HCEC 1CT (cell line): ENCODE measurements at regions not wholly inside any gene's neighbourhood (a gene's known extent, or its start where the extent isn't known, plus 50 kb on each side); places are given as distances from the start of the nearest gene placed in this dataset.

ENCODE experiments used
- DNase-seq: peaks from one replicate; pipeline ENCODE4 v3.0.0-alpha.2; 2017

GRCh38 chr4:175450446-175450845 is 361.6 kb downstream of the GPM6A start:
- no peak for DNase-seq

- no peak for DNase-seq
These were observed 360.7 kb downstream of the GPM6A start for GRCh38 chr4:175451238-175451965.

DNA sequence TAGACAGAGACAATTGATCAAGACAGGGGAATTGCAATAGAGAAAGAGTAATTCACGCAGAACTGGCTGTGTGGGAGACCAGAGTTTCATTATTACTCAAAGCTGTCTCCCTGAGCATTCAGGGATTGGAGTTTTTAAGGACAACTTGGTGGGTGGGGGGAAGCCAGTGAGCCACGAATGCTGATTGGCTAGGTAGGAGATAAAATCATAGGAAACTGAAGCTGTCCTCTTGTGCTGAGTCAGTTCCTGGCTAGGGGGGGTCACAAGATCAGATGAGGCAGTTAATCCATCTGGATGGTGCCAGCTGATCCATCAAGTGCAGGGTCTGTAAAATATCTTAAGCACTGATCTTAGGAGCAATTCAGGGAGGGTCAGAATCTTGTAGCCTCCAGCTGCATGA is 358.6 kb downstream of the GPM6A start:
- peak; percentile 11 for DNase-seq

- DNase-seq: no peak
These were observed 355.9 kb downstream of the GPM6A start for GRCh38 chr4:175456131-175456530.

GRCh38 chr4:175457956-175458355 is 354.1 kb downstream of the GPM6A start:
- no peak for DNase-seq

GRCh38 chr4:175459571-175459970 is 352.5 kb downstream of the GPM6A start:
- DNase-seq: peak; percentile 11

GRCh38 chr4:175460414-175460813 is 351.6 kb downstream of the GPM6A start:
- no peak for DNase-seq

GRCh38 chr4:175469514-175469913 is 342.6 kb downstream of the GPM6A start:
- DNase-seq: peak; percentile 5

DNA sequence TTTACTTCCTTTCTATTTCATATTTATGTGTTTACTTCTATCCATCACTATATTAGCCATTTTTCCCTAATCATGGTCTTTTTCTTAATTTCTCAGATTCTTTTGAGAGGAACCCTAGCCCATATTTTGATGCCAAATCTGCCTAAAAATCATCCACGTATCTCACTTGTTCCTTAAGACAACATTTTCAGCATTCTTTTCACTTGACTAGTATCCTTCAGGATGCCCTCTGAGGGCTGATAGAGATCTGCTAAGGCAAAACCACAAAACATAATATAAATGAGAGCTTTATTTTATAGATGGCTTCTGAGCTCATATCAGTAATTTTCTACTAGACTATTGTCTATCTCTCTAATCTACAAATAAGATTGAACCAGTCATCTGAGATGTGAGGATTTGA is 341.9 kb downstream of the GPM6A start:
- DNase-seq: peak; percentile 32

DNA sequence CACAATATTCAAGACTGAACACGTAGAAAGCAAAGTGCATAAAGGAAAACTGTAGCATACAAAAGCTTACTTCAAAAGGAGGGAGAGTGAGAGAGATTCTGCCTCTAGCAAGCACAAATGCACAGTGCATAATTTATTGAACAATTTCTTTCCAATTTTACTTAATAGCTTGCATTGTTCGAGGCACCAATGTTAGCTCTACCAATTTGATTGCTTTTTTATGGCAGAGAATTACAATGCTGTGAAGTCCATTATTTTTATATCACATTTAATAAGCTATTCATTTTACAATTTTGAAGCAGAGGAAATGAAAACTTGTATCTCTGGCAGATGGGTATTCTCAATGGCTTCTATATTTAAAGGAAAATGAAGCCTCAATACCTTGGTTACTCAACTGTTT is 331.7 kb downstream of the GPM6A start:
- DNase-seq: no peak

DNA sequence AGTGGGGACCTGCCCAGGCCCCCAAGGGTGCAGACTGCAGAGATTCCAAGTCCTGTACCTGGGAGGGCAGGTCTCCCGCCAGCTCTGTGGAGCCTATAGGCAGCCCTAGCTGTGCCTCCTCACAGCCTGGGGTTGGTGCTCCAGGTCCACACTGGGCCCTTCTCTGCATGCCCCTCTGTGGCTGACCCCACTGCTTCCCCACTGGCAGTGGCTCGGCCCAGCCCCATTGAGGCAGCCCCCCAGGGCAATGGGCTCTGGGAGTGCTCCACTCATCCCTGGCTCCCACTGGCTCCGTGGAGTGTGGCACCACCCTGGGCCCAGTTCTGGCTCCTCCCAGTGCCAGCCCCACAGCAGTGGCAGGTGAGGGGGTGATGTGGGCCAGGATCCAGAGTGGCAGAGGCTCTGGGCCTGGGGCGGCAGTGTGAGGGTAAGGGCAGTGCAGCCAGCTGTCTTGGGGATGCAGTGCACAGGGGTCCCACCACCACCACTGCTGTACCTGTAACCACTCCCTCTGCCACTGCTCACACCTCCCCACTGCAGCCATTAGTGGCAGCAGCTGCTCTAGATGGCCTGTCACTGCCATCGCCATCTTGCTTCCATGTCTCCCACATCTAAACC is 312.2 kb downstream of the GPM6A start:
- DNase-seq: no peak

GRCh38 chr4:175504318-175504717 is 307.7 kb downstream of the GPM6A start:
- peak; percentile 1 for DNase-seq

DNA sequence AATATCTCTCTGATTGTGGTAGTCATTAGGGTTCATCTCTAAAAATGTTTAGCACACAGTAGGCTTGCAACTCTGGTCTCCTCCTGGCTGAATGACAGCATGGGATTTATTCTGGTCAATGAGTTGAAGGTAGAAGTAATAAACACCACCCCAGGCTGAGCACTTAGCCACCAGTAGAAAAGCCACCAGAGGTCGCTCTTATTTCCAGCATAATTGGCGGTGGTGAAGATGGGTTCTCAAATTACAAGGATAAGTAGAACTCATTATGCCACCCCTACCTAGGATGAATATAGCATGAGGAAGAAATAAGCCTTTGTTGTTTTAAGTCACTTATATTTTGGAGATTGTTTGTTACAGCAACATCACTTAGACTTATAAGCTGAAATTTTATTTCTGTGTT is 302.7 kb downstream of the GPM6A start:
- no peak for DNase-seq

- DNase-seq: no peak
These were observed 300.2 kb downstream of the GPM6A start for GRCh38 chr4:175511861-175512260.

GRCh38 chr4:175514174-175514573 is 297.9 kb downstream of the GPM6A start:
- no peak for DNase-seq

- DNase-seq: no peak
These were observed 281.4 kb downstream of the GPM6A start for GRCh38 chr4:175530655-175531054.

DNA sequence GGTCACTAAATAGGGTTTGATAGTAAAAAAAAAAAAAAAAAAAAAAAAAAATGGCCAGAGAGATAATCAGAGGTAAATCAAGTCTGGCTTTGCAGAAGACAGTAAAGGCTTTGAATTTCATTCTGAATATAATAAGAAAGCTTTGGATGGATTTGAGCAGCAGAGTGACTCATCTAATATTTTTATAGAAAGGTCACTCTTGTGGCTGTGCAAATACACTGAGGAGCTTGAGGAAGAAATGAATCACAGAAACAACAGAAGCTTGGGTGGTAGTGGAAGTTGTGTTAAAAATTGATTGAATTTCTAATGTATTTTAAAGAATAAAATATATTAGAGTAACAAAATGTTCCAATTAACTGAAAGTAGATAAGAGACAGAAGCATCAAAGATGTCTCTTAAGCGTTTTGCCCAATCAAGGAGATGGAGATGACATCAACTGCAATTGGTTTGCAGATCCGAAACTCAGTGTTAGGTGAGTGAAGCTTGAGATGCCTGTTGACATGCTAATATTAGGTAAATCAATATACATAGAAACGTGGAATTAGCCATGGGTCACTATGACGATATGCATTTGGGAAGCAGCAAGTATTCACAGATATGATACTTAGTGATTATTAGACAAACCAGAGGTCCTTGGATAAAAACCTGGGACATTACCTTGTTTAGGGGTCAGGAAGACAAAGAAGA is 280.5 kb downstream of the GPM6A start:
- peak; percentile 67 for DNase-seq

DNA sequence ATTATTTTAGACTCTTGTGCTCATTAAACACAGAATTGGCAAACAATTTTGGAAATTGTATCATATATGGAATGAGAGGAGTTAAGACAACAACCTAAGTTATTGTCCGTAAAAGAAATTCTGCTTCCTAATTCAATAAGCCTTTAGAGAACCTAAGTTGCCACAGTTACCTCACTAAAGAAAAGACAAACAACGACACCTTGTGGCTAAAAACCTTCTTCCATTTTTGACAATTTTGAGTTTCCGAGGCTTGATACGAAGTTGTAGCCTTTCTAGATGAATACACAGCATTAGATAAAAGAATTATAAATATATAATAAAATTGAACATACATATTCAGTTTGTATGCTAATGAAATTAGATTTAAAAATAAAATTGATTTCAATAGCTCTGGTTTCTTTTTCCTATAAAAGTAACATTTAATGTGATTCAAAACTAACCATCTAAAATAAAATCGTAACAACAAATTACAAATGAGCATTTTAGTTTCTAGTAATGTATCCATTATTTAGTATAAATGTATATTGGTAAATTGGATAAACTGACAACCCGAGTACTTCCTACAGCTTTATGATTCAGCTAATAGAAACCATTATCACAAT is 275.1 kb downstream of the GPM6A start:
- peak; percentile 67 for DNase-seq

- DNase-seq: no peak
These were observed 272.6 kb downstream of the GPM6A start for GRCh38 chr4:175539498-175539897.

DNA sequence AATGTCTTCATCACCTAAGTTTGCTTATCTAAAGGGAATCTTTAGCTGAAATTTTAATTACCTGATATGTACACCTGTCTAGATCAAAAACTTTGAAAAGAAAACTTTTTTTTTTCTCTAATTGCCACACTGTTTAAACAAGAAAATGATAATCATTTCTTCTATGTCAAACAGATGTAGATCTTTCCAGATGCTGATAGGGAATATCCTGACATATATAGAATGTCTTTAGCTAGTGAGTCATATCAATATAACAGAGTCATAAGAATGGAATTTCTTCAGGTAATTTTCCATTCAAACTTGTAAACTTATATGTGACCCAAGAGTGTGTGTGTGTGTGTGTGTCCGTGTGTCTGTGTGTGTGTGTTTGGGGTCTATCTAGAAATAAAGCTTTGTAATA is 271.9 kb downstream of the GPM6A start:
- no peak for DNase-seq

- DNase-seq: no peak
These were observed 271.3 kb downstream of the GPM6A start for GRCh38 chr4:175540732-175541131.

GRCh38 chr4:175542786-175543185 is 269.3 kb downstream of the GPM6A start:
- no peak for DNase-seq

DNA sequence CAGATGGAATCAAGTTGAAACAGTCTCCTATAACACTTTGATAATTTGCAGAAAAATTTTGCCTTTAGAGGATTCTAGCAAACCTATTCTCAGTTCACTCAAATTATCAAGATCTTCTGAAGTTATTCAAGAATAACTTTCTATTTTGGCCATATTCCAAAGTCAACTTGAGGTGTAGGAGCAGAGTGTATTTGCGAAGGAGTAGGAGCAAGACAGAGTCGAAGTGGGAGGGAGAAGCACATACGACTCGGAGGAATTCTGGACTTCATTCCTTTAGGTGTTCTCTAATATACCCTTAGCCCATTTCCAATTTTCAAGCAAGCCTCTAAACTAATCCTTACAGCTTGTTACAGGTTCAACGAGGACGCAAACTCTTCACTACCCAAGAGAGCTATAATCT is 252.9 kb downstream of the GPM6A start:
- no peak for DNase-seq

- no peak for DNase-seq
These were observed 252.5 kb downstream of the GPM6A start for GRCh38 chr4:175559526-175559925.
